Fibroblast of villous mesenchyme (primary cell): ENCODE measurements at regions not wholly inside any gene's neighbourhood (a gene's known extent, or its start where the extent isn't known, plus 50 kb on each side); places are given as distances from the start of the nearest gene placed in this dataset.

Experiments used
- DNase-seq: peaks from one replicate; pipeline ENCODE4 v3.0.0-alpha.2; 2010; ENCODE audit warnings: low read depth
- H3K4me3 ChIP-seq: 2 replicates; pipeline ENCODE4 v1.5.1; 2011; ENCODE audit warnings: low read depth, mild to moderate bottlenecking, low read length
- TF ChIP-seq, protein P1 (sequence below): IDR thresholded peaks from 2 replicates; pipeline ENCODE4 v1.5.1; 2012; ENCODE audit warnings: low read depth, mild to moderate bottlenecking, low read length; ENCODE audit not compliant: insufficient read depth

- DNase-seq = no peak
- H3K4me3 ChIP-seq = no peak overlapping the region
- TF ChIP-seq, protein P1, sequence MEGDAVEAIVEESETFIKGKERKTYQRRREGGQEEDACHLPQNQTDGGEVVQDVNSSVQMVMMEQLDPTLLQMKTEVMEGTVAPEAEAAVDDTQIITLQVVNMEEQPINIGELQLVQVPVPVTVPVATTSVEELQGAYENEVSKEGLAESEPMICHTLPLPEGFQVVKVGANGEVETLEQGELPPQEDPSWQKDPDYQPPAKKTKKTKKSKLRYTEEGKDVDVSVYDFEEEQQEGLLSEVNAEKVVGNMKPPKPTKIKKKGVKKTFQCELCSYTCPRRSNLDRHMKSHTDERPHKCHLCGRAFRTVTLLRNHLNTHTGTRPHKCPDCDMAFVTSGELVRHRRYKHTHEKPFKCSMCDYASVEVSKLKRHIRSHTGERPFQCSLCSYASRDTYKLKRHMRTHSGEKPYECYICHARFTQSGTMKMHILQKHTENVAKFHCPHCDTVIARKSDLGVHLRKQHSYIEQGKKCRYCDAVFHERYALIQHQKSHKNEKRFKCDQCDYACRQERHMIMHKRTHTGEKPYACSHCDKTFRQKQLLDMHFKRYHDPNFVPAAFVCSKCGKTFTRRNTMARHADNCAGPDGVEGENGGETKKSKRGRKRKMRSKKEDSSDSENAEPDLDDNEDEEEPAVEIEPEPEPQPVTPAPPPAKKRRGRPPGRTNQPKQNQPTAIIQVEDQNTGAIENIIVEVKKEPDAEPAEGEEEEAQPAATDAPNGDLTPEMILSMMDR = no peak
Measured at GRCh38 chr15:95910643-95911212, 419.8 kb upstream of the NR2F2 start.

DNA sequence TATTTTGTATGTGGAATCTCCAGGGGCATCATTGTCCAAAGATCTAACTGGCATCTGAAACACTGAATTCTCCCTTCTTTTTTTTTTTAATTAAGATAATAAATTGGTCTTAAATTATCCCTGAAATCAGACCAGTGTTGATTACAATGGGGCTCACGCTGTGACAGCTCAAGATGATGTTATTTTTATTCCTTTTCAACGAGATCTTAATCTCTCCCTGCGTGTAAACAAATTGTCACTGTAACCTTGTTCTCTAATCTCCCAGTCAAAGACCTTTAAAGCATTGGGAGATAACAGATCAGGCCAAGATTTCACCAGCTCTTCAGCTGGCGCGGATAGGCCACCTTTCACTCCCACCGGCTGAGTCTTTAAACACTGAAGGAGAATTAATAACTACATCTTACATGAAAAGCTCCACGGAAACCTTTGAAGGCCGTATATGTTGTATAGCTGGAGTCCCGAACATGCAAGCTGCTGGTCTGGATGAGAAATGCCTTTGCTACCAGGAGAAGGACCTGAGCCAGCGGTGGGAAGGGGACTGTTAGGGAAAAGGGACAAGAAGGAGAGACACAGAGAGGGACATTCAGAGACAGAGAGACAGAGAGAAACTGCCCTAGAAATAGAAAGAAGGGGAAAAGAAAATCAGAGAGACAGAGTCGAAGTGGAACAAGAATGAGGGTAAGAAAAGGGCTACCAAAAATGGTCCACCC lies 418.8 kb upstream of the NR2F2 start:
- TF ChIP-seq, protein P1 = no peak
- DNase-seq = no peak
- H3K4me3 ChIP-seq = no peak overlapping the region

- no peak overlapping the region for H3K4me3 ChIP-seq
- no peak for DNase-seq
- TF ChIP-seq, protein P1 = no peak
Measured at GRCh38 chr15:95912280-95912625, 418.2 kb upstream of the NR2F2 start.

- TF ChIP-seq, protein P1 = no peak
- no peak for DNase-seq
- no peak overlapping the region for H3K4me3 ChIP-seq
Measured at GRCh38 chr15:95912728-95913127, 417.8 kb upstream of the NR2F2 start.

GRCh38 chr15:95916568-95916967 lies 413.9 kb upstream of the NR2F2 start:
- no peak for DNase-seq
- TF ChIP-seq, protein P1 = no peak
- no peak overlapping the region for H3K4me3 ChIP-seq

DNA sequence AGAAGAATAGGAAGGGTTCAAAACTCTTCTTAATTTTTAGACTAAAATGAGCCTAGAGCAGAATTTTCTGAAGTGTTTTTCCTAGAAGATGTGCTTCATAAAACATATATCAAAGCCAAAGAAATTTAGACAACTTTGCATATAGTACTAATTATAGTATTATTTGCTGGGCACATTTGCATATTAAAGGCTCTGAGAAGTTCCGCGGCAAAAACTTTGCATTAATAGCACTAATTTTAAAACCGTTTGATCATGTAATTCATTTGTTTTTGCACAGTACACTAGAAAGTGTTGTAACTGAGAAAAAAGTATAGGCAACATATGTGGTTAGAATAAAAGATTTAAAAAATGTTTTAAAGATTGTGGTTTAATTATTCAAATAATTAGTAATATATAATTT lies 412.0 kb upstream of the NR2F2 start:
- no peak for DNase-seq
- no peak overlapping the region for H3K4me3 ChIP-seq
- TF ChIP-seq, protein P1 = no peak

GRCh38 chr15:95919460-95919859 lies 411.0 kb upstream of the NR2F2 start:
- H3K4me3 ChIP-seq = no peak overlapping the region
- TF ChIP-seq, protein P1 = no peak
- DNase-seq = no peak
